NCI-H2029 treated with DMSO at 0.1 percent for 48 hours (cell line): ENCODE measurements at regions not wholly inside any gene's neighbourhood (a gene's known extent, or its start where the extent isn't known, plus 50 kb on each side); places are given as distances from the start of the nearest gene placed in this dataset.

Experiments used
- DNase-seq: peaks from one replicate; lab custom pipeline; 2025; lab: John Stamatoyannopoulos, UW

DNA sequence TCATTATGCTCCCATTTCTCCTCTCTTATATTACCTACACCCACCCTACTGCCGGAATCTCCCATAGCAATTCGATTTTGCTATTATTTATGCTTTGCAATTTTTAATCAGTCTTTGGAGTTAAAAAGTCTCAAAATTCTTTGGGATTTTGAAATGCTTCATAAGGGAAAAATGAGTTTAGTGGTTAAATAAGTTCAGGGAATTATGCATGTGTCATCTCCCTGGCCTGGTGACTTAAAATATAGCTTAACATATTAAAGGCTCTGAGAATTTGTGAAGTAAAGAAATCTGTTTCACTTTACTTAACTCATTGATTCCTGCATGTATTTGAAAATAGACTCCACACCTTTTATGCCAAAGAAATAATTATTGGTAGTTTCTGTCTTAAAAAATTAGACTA, 185.1 kb upstream of the DIPK2B start:
- DNase-seq: no peak

GRCh38 chrX:45381841-45382240, 181.2 kb upstream of the DIPK2B start:
- no peak for DNase-seq

- no peak for DNase-seq
Observed at GRCh38 chrX:45381366-45381765, 180.7 kb upstream of the DIPK2B start.

- no peak for DNase-seq
Observed at GRCh38 chrX:45379236-45379635, 178.6 kb upstream of the DIPK2B start.

DNA sequence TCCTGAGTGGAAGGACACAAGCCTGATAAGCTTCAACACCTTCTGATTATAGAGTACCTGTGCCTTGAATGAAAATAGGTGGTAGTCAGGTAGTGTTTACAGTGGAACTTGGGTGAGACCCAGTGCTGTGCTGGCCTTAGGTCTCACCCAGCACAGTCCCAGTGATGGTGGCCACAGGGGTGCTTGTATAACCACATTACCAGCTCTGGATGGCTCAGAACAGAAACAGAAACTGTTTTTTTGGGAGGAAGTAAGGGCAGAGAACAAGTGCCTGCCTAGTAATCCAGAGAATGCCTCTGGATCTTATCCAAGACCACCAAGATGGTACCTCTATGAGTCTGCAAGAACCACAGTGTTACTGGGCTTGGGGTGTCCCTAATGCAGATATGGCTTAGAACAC, 171.5 kb upstream of the DIPK2B start:
- no peak for DNase-seq

DNA sequence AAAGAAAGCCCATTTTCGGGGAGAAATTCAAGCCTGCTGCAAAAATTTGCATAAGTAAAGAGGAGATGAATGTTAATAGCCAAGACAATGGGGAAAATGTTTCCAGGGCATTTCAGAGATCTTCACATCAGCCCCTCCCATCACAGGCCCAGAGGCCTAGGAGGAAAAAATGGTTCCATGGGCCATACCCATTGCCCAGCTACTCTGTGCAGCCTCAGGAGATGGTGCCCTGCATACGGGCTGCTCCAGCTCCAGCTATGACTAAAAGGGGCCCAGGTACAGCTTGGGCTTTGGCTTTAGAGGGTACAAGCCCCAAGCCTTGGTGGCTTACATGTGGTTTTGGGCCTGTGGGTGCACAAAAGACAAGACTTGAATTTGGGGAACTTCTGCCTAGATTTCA, 168.0 kb upstream of the DIPK2B start:
- DNase-seq: no peak

GRCh38 chrX:45363596-45363995, 162.9 kb upstream of the DIPK2B start:
- no peak for DNase-seq

GRCh38 chrX:45360571-45360970, 159.9 kb upstream of the DIPK2B start:
- DNase-seq: no peak

DNA sequence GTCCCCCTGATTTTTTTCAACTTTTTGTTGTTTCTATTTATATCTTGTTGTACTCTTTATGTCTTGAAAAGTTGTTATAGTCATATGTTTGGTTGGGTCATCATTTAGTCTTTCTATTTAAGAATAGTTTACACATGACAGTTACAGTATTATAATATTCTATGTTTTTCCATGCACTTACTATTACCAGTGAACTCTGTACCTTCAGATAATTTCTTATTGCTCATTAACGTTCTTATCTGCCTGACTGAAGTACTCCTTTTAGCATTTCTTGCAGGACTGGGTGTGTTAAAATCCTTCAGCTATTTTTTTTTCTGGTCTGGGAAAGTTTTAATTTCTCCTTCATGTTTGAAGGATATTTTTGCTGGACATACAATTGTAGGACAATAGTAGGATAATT, 157.7 kb upstream of the DIPK2B start:
- DNase-seq: no peak

DNA sequence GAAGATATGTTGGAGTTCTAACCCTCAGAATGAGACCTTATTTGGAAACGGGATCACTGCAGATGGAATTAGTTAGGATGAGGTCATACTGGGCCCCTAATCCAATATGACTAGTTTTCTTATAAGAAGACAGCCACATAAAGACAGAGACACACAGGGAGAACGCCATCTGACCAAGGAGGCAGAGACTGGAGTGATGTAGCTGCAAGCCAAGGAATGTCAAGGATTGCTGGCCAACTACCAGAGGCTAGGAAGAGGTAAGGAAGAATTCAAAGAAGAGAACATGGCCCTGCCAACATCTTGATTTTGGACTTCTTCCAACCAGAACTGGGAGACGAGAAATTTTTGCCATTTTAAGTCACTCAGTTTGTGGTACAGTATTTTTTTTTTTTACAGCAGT, 152.8 kb upstream of the DIPK2B start:
- DNase-seq: no peak

- no peak for DNase-seq
Observed at GRCh38 chrX:45352611-45353010, 151.9 kb upstream of the DIPK2B start.

GRCh38 chrX:45351478-45351877, 150.8 kb upstream of the DIPK2B start:
- no peak for DNase-seq

GRCh38 chrX:45348296-45348695, 147.6 kb upstream of the DIPK2B start:
- no peak for DNase-seq

GRCh38 chrX:45347877-45348276, 147.2 kb upstream of the DIPK2B start:
- no peak for DNase-seq

DNA sequence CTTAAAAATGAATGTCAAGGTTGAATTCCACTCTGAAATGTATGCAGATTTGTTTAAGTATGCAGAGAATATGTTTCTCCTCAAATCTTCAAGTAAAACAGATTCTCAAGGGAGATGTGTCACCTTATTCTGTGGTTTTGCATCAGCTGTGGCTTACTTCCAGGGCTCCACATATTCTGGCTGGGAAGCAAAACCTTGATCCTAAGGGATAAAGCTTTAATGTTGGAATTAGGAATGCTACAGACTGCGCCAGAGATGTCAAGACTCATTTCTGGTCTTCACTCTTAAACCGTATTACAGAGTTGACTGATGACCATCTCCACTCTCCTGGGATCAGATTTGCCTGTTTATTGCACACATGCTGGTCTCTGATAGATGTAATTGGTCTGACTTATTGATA, 143.9 kb upstream of the DIPK2B start:
- no peak for DNase-seq

DNA sequence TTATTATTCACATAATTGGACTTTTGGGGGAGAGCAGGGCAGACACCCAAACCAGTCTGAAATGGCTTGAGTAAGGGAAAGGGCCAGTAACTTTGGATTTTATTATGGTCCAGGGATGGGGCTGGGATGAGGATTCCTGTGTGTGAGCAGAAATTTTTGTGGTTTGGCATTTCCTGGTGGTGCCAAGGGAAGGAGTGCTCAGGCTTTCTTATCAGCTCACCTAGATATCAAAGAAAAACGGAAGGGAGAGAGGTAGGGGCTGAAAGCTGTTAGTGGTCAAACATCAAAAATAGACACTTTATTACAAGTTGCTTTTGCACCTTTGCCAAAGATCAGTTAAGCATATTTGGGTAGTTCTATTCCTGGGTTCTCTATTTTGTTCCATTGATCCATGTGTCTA, 128.5 kb upstream of the DIPK2B start:
- no peak for DNase-seq

DNA sequence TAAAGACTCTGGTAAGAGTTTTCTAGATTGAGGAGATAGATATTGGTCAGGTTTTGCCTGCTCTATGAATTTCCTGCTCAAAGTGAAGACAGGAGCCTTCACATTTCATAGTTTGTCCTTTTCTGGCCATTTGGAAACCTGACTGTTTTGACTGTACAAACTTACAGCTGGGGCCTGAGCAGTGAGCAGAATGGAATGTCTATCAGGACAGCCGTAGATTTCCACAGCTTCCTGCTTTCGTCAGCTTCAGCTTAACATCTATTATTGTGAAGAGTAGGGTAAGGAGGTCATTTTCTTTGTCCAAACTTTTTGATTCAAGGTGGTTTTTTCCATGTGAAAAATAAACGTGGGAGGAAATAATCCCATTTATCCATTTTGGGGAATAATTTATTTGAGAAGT, 124.3 kb upstream of the DIPK2B start:
- no peak for DNase-seq

DNA sequence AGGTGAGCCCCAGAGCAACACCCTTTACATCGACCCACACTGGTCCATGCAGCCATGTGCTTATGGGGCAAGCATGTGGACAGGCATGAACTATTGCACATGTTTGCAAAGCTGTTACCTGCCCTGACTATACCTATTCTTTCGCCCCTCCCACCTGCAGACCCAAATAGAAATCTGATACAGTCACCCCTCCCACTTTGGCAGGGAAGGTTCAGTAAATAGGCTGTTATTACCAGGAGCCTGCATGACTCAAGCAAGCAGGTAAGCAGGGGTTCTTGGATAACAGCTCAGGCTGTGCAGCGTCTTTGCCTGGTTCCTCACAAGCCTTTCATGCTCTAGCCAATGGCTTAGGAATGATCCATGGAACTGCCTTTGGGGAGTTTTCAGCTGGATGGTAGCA, 122.7 kb upstream of the DIPK2B start:
- no peak for DNase-seq

- no peak for DNase-seq
Observed at GRCh38 chrX:45322820-45323219, 122.1 kb upstream of the DIPK2B start.

GRCh38 chrX:45322382-45322781, 121.7 kb upstream of the DIPK2B start:
- DNase-seq: no peak

DNA sequence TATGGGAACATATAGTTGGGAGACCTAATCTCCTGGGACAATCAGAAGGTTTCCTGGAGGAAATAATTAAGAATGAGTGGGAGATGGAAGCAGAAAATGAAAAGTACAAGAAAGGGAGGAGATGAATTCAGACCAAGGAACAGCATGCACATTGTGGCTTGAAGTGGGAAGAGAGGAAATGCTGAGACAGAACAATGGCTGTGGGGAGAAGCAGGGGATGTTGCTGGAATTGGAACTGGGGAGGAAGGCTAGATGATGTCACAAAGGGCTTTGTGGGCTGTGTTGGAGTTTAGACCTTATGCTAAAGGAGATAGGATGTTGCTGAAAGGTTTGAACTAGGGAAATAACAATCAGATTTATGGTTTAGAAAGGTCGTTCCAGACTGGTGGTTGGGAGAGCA, 119.5 kb upstream of the DIPK2B start:
- DNase-seq: no peak

- DNase-seq: no peak
Observed at GRCh38 chrX:45309801-45310200, 109.1 kb upstream of the DIPK2B start.

DNA sequence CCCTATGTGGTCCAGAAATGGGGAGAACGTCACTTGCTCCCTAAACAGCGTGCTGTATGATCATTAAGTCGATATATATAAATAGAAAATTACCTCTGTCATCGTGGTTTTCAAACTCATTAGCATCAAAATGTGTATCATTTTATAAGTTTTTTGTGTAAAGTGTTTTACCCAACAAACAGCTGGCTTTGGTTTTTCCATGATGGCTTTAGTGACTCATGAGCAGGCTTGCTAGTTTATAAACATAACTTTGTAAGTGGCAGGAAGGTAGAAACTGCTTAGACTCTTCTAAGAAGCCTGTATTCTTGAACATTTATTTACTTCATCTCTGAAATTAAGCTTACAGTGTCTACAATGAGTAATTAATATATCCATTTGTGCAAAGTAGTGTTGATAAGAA, 108.4 kb upstream of the DIPK2B start:
- no peak for DNase-seq

DNA sequence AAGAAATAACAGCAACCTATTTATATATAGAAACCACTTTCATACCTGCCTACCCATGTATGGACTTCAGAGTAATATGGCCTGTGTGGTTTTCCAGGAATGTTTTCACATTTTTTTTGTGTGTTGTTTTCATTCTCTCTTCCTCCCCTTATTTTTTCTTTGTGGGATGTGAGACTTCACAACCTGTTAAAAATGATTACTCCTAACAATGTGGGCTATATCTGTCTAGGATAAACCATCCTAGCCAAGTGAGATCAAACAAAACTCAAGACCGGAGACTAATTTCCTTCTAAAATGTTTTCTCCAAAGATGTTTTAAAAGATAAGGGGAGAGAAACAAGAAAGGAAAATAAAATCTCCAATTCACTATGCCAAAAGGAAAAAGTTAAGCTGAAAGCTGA, 106.1 kb upstream of the DIPK2B start:
- no peak for DNase-seq

- DNase-seq: no peak
Observed at GRCh38 chrX:45300638-45301037, 100.0 kb upstream of the DIPK2B start.
